ENCODE measurements at regions not wholly inside any gene's neighbourhood (a gene's known extent, or its start where the extent isn't known, plus 50 kb on each side); places are given as distances from the start of the nearest gene placed in this dataset.

DNA sequence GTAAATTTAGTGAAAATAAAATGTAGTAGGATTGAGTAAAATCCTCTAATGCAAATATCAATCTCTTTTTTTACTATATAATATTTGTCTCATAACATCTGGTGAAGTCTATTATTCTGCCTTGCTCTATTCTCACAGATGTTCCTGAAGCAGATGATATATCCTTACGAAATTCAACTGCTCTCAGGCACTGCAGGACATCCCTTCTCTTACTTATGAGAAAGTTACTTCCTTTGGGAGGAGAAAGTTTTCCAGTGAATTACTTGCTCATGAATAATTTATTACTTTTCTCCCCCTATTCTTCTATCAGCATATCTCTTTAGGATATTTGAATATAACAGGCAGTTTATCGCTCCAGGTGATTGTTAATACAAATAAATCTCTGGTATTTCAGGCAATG is 75.6 kb upstream of the AGA start:
- Histone ChIP-seq H3K27me3 (ENCODE audit: control insufficient read depth in 3 of 3, insufficient read depth in 3 of 3, low read length in 2 of 3) (no peaks in the 10 kb centered on the region), H3K9me3 (ENCODE audit: control insufficient read depth in 4 of 4, insufficient read depth in 3 of 4, low read length in 3 of 4) (no peaks in the 10 kb centered on the region), H3K4me1 (ENCODE audit: control insufficient read depth in 5 of 5, insufficient read depth in 5 of 5, low read length in 5 of 5) (no peaks in the 10 kb centered on the region), H3K4me3 (no peak overlapping the region), H3K27ac (ENCODE audit: low read depth in 1 of 2, low read length in 1 of 2) (no peak overlapping the region), H3K36me3 (ENCODE audit: control insufficient read depth in 4 of 4, insufficient read depth in 4 of 4, low read length in 4 of 4) (no peaks in the 10 kb centered on the region), H3K9ac (ENCODE audit: insufficient read depth in 1 of 2, low read length in 2 of 2) (no peak overlapping the region)
- DNase-seq: no peak
- TF ChIP-seq, protein P1, sequence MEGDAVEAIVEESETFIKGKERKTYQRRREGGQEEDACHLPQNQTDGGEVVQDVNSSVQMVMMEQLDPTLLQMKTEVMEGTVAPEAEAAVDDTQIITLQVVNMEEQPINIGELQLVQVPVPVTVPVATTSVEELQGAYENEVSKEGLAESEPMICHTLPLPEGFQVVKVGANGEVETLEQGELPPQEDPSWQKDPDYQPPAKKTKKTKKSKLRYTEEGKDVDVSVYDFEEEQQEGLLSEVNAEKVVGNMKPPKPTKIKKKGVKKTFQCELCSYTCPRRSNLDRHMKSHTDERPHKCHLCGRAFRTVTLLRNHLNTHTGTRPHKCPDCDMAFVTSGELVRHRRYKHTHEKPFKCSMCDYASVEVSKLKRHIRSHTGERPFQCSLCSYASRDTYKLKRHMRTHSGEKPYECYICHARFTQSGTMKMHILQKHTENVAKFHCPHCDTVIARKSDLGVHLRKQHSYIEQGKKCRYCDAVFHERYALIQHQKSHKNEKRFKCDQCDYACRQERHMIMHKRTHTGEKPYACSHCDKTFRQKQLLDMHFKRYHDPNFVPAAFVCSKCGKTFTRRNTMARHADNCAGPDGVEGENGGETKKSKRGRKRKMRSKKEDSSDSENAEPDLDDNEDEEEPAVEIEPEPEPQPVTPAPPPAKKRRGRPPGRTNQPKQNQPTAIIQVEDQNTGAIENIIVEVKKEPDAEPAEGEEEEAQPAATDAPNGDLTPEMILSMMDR (IDR thresholded peaks at IDR 0.05; ENCODE audit: control extremely low read depth, extremely low read depth): no peak
- WGBS, 2 donors: 93 to 94% methylated on average over 2 of the region's 2 CpGs
- ATAC-seq (ENCODE audit: insufficient read depth, low FRiP score): no peak

DNA sequence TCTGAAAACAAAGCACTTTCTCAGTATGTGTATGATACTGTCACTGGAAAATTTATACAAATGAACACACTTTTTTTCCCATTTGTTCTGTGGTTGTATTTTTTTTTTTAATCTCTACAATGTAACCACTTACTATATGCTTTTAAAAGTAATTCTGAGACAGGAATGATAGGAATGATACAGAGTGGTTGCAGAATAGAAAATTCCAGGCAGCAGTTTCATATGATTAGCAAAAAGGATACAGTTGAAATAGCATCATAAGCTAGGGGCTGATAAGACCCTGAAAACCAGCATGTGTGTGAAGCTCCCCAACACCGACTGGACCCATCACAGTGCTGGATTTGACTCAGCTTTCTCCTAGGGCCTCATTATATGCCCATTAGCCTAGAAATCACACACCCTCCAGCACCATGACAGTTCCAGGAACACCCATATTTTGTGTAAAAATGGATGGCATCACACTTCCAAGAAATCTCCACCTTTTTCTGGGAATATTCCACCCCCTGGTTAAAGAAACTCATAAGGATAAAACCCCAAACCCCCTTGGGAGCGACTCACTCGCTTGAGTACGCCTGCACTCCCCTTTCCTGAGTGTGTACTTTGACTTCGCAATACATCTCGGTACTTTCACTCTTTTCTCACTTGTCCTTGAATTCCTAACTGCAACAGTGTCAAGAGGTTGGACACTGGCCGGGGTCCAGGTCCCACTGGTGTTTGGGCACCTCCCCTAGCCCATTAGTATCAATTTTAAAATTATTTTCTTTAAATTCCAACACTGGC is 77.4 kb upstream of the AGA start:
- Histone ChIP-seq H3K27me3 (ENCODE audit: control insufficient read depth in 3 of 3, insufficient read depth in 3 of 3, low read length in 2 of 3) (no peaks in the 10 kb centered on the region), H3K9me3 (ENCODE audit: control insufficient read depth in 4 of 4, insufficient read depth in 3 of 4, low read length in 3 of 4) (no peaks in the 10 kb centered on the region), H3K36me3 (ENCODE audit: control insufficient read depth in 4 of 4, insufficient read depth in 4 of 4, low read length in 4 of 4) (no peaks in the 10 kb centered on the region), H3K4me3 (no peak overlapping the region), H3K27ac (ENCODE audit: low read depth in 1 of 2, low read length in 1 of 2) (no peak overlapping the region), H3K4me1 (ENCODE audit: control insufficient read depth in 5 of 5, insufficient read depth in 5 of 5, low read length in 5 of 5) (no peaks in the 10 kb centered on the region), H3K9ac (ENCODE audit: insufficient read depth in 1 of 2, low read length in 2 of 2) (no peak overlapping the region)
- ATAC-seq (ENCODE audit: insufficient read depth, low FRiP score): no peak
- TF ChIP-seq, protein P1 (IDR thresholded peaks at IDR 0.05; ENCODE audit: control extremely low read depth, extremely low read depth): no peak
- 73 to 90% methylated on average over 7 of the region's 7 CpGs for WGBS, 2 donors
- DNase-seq: no peak

GRCh38 chr4:177528620-177529019 is 86.4 kb upstream of the AGA start:
- no peak overlapping the region for H3K27ac ChIP-seq (ENCODE audit: low read depth in 1 of 2, low read length in 1 of 2)
- H3K9me3 ChIP-seq (ENCODE audit: control insufficient read depth in 4 of 4, insufficient read depth in 3 of 4, low read length in 3 of 4): no peaks in the 10 kb centered on the region
- no peaks in the 10 kb centered on the region for H3K36me3 ChIP-seq (ENCODE audit: control insufficient read depth in 4 of 4, insufficient read depth in 4 of 4, low read length in 4 of 4)
- H3K9ac ChIP-seq (ENCODE audit: insufficient read depth in 1 of 2, low read length in 2 of 2): no peak overlapping the region
- ATAC-seq (ENCODE audit: insufficient read depth, low FRiP score) (no peak), DNase-seq (no peak)
- H3K4me1 ChIP-seq (ENCODE audit: control insufficient read depth in 5 of 5, insufficient read depth in 5 of 5, low read length in 5 of 5): no peaks in the 10 kb centered on the region
- H3K4me3 ChIP-seq: no peak overlapping the region
- 84 to 90% methylated on average over 5 of the region's 5 CpGs for WGBS, 2 donors
- TF ChIP-seq, protein P1 (IDR thresholded peaks at IDR 0.05; ENCODE audit: control extremely low read depth, extremely low read depth): no peak
- no peaks in the 10 kb centered on the region for H3K27me3 ChIP-seq (ENCODE audit: control insufficient read depth in 3 of 3, insufficient read depth in 3 of 3, low read length in 2 of 3)

DNA sequence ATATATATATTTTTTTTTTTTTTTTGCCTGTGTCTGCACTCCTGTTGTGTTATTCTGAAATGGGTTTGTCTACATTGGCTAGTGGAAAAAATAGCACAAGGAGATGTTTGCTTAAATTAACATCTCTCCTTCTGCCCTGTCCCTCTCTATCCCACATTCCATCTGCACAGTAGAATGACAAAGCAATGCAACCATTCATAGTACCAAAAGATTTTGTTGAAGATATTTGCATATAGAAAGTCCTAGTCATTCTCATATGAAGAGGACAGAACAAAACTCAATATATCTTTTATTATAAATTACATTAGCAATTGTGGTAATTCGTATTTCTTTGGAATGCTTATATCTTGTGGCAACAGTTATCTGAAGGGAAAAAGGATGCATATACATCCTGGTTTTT is 88.3 kb upstream of the AGA start:
- H3K4me3 ChIP-seq: no peak overlapping the region
- no peak overlapping the region for H3K27ac ChIP-seq (ENCODE audit: low read depth in 1 of 2, low read length in 1 of 2)
- no peaks in the 10 kb centered on the region for H3K9me3 ChIP-seq (ENCODE audit: control insufficient read depth in 4 of 4, insufficient read depth in 3 of 4, low read length in 3 of 4)
- 73 to 94% methylated on average over 1 of the region's 1 CpG for WGBS, 2 donors
- H3K36me3 ChIP-seq (ENCODE audit: control insufficient read depth in 4 of 4, insufficient read depth in 4 of 4, low read length in 4 of 4): no peaks in the 10 kb centered on the region
- ATAC-seq (ENCODE audit: insufficient read depth, low FRiP score) (no peak), DNase-seq (no peak)
- TF ChIP-seq, protein P1 (IDR thresholded peaks at IDR 0.05; ENCODE audit: control extremely low read depth, extremely low read depth): no peak
- H3K4me1 ChIP-seq (ENCODE audit: control insufficient read depth in 5 of 5, insufficient read depth in 5 of 5, low read length in 5 of 5): no peaks in the 10 kb centered on the region
- H3K9ac ChIP-seq (ENCODE audit: insufficient read depth in 1 of 2, low read length in 2 of 2): no peak overlapping the region
- H3K27me3 ChIP-seq (ENCODE audit: control insufficient read depth in 3 of 3, insufficient read depth in 3 of 3, low read length in 2 of 3): no peaks in the 10 kb centered on the region
